ENCODE measurements at regions not wholly inside any gene's neighbourhood (a gene's known extent, or its start where the extent isn't known, plus 50 kb on each side); places are given as distances from the start of the nearest gene placed in this dataset.

- DNase-seq (ENCODE audit: low spot score in 2 of 2) (no peak), FAIRE-seq (no peak)
Observed at GRCh38 chr5:6806668-6807067, 93.4 kb downstream of the TENT4A start.

- FAIRE-seq, result no peak
- DNase-seq (ENCODE audit: low spot score in 2 of 2), result no peak
Observed at GRCh38 chr5:6808462-6808861, 95.2 kb downstream of the TENT4A start.

GRCh38 chr5:6810641-6811405 is 97.6 kb downstream of the TENT4A start:
- FAIRE-seq (no peak), DNase-seq (ENCODE audit: low spot score in 2 of 2) (no peak)

GRCh38 chr5:6812091-6812490 is 98.9 kb downstream of the TENT4A start:
- FAIRE-seq (no peak), DNase-seq (ENCODE audit: low spot score in 2 of 2) (no peak)

- no peak for FAIRE-seq
- no peak for DNase-seq (ENCODE audit: low spot score in 2 of 2)
Observed at GRCh38 chr5:6812800-6813731, 99.8 kb downstream of the TENT4A start.

GRCh38 chr5:6814816-6815215 is 101.6 kb downstream of the TENT4A start:
- FAIRE-seq, result no peak
- no peak for DNase-seq (ENCODE audit: low spot score in 2 of 2)

- FAIRE-seq, result no peak
- no peak for DNase-seq (ENCODE audit: low spot score in 2 of 2)
Observed at GRCh38 chr5:6818594-6819511, 105.6 kb downstream of the TENT4A start.

- DNase-seq (ENCODE audit: low spot score in 2 of 2) (no peak), FAIRE-seq (no peak)
Observed at GRCh38 chr5:6819521-6819920, 106.3 kb downstream of the TENT4A start.

GRCh38 chr5:6820851-6821479 is 107.7 kb downstream of the TENT4A start:
- peak in 1 of 2 donors; percentile 43 for DNase-seq (ENCODE audit: low spot score in 2 of 2)
- FAIRE-seq, result no peak

GRCh38 chr5:6822068-6822467 is 108.8 kb downstream of the TENT4A start:
- FAIRE-seq (no peak), DNase-seq (ENCODE audit: low spot score in 2 of 2) (no peak)

- no peak for DNase-seq (ENCODE audit: low spot score in 2 of 2)
- no peak for FAIRE-seq
Observed at GRCh38 chr5:6822556-6823343, 109.5 kb downstream of the TENT4A start.

- DNase-seq (ENCODE audit: low spot score in 2 of 2) (no peak), FAIRE-seq (no peak)
Observed at GRCh38 chr5:6823996-6824395, 110.8 kb downstream of the TENT4A start.

GRCh38 chr5:6825678-6826244 is 112.5 kb downstream of the TENT4A start:
- no peak for DNase-seq (ENCODE audit: low spot score in 2 of 2)
- FAIRE-seq, result no peak

- no peak for DNase-seq (ENCODE audit: low spot score in 2 of 2)
- FAIRE-seq, result no peak
Observed at GRCh38 chr5:6826756-6827155, 113.5 kb downstream of the TENT4A start.

- no peak for FAIRE-seq
- no peak for DNase-seq (ENCODE audit: low spot score in 2 of 2)
Observed at GRCh38 chr5:6827526-6828219, 114.4 kb downstream of the TENT4A start.

- no peak for FAIRE-seq
- DNase-seq (ENCODE audit: low spot score in 2 of 2), result no peak
Observed at GRCh38 chr5:6829150-6829784, 116.0 kb downstream of the TENT4A start.

- no peak for DNase-seq (ENCODE audit: low spot score in 2 of 2)
- no peak for FAIRE-seq
Observed at GRCh38 chr5:6830643-6831239, 117.5 kb downstream of the TENT4A start.
